Lung (tissue), 11 donors: ENCODE measurements at regions not wholly inside any gene's neighbourhood (a gene's known extent, or its start where the extent isn't known, plus 50 kb on each side); places are given as distances from the start of the nearest gene placed in this dataset.

Source experiments
- ATAC-seq: fragments of 200-7000 bp; cut with Tn5 transposase; one replicate; pipeline ENCODE4 v1.9.1; 2020; ENCODE audit warnings: moderate number of reproducible peaks; ENCODE audit not compliant: insufficient read depth, low FRiP score
- DNase-seq, 3 donors: peaks; one replicate each; pipeline ENCODE4 v3.0.0-alpha.2; 2013 to 2017
- H3K27ac ChIP-seq, 2 donors: one replicate each; pipeline ENCODE4 v1.5.1; 2013; ENCODE audit warnings: mild to moderate bottlenecking in 2 of 2, moderate library complexity in 2 of 2, control low read depth in 1 of 2, inconsistent platforms in 1 of 2, low read depth in 1 of 2, low read length in 1 of 2
- H3K27me3 ChIP-seq, 3 donors: one replicate each; pipeline ENCODE4 v1.5.1; 2013; ENCODE audit warnings: low read length in 2 of 3; ENCODE audit not compliant: control insufficient read depth in 3 of 3, insufficient read depth in 3 of 3
- H3K36me3 ChIP-seq, 4 donors: one replicate each; pipeline ENCODE4 v1.5.1; 2013; ENCODE audit warnings: low read length in 4 of 4, mild to moderate bottlenecking in 1 of 4, moderate library complexity in 1 of 4; ENCODE audit not compliant: control insufficient read depth in 4 of 4, insufficient read depth in 4 of 4
- H3K4me1 ChIP-seq, 5 donors: one replicate each; pipeline ENCODE4 v1.5.1; 2013; ENCODE audit warnings: low read length in 5 of 5, mild to moderate bottlenecking in 2 of 5, moderate library complexity in 1 of 5; ENCODE audit not compliant: control insufficient read depth in 5 of 5, insufficient read depth in 5 of 5
- H3K4me3 ChIP-seq: one replicate; pipeline ENCODE4 v1.5.1; 2013; ENCODE audit warnings: mild to moderate bottlenecking, control low read depth, moderate library complexity
- H3K9ac ChIP-seq, 2 donors: one replicate each; pipeline ENCODE4 v1.5.1; 2013; ENCODE audit warnings: low read length in 2 of 2, control low read depth in 1 of 2; ENCODE audit not compliant: insufficient read depth in 1 of 2
- H3K9me3 ChIP-seq, 4 donors: one replicate each; pipeline ENCODE4 v1.5.1; 2013; ENCODE audit warnings: low read length in 3 of 4, mild to moderate bottlenecking in 1 of 4, moderate library complexity in 1 of 4; ENCODE audit not compliant: control insufficient read depth in 4 of 4, insufficient read depth in 3 of 4
- WGBS, 2 donors: extraction: QIAGEN DNeasy Blood & Tissue Kit; methylation state at CpG; one replicate each; pipeline ENCODE4 v1.1.7; 2013; 5-methylcytosine and 5-hydroxymethylcytosine counted together
- TF ChIP-seq, protein P1 (sequence below): IDR thresholded peaks from 2 replicates; pipeline ENCODE4 v1.5.1; 2012; ENCODE audit warnings: mild to moderate bottlenecking; ENCODE audit errors: control extremely low read depth, extremely low read depth
- donor health status: control.
- donor health status: control.
- donor health status: Bipolar disorder and iron deficiency.
- donor health status: healthy.
- donor health status: DM: yes; HTN: yes; CAD: no.

DNA sequence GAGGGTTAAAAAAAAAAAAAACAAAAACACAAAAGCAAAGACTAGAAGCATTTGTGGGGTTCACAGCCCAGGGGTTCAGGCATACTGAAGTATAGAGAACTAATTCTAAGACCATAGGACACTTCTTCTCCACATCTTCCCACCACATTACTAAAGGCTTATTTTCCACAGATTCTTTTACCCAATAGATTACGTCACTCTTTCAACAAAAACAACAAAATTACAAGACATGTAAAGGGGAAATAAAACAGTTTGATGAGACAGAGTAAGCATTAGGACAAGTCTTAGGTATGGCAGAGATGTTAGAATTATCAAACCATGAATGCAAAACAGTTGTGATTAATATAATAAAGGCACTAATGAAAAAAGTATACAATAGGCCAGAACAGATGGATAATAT is 2013.7 kb downstream of the MRPL39 start:
- Histone ChIP-seq H3K4me3 (no peak overlapping the region), H3K9me3 (no peaks in the 10 kb centered on the region), H3K27ac (no peak overlapping the region), H3K36me3 (no peaks in the 10 kb centered on the region), H3K9ac (no peak overlapping the region), H3K27me3 (no peaks in the 10 kb centered on the region), H3K4me1 (no peaks in the 10 kb centered on the region)
- TF ChIP-seq, protein P1, sequence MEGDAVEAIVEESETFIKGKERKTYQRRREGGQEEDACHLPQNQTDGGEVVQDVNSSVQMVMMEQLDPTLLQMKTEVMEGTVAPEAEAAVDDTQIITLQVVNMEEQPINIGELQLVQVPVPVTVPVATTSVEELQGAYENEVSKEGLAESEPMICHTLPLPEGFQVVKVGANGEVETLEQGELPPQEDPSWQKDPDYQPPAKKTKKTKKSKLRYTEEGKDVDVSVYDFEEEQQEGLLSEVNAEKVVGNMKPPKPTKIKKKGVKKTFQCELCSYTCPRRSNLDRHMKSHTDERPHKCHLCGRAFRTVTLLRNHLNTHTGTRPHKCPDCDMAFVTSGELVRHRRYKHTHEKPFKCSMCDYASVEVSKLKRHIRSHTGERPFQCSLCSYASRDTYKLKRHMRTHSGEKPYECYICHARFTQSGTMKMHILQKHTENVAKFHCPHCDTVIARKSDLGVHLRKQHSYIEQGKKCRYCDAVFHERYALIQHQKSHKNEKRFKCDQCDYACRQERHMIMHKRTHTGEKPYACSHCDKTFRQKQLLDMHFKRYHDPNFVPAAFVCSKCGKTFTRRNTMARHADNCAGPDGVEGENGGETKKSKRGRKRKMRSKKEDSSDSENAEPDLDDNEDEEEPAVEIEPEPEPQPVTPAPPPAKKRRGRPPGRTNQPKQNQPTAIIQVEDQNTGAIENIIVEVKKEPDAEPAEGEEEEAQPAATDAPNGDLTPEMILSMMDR: no peak
- no peak for ATAC-seq
- WGBS, 2 donors: 71 to 84% methylated on average over 1 of the region's 1 CpG
- DNase-seq: no peak

DNA sequence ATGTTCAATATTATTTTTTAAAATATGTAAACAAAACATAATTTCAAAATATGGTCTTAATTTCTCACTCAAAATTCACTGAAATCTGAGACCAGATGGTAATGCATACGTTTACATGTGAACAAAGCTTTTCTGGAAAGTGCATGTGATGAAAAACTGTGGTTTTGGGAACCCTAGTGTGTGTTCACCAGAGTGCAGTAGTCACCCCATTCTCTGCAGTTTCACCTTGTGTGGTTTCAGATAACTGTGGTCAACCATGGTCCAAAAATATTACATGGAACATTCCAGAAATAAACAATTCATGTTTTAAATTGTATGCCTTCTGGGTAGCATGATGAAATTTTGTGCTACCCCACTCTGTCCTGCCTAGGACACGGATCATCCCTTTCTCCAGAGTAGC is 2021.9 kb downstream of the MRPL39 start:
- WGBS, 2 donors: 73 to 80% methylated on average over 2 of the region's 2 CpGs
- Histone ChIP-seq H3K9ac (no peak overlapping the region), H3K27me3 (no peaks in the 10 kb centered on the region), H3K4me1 (no peaks in the 10 kb centered on the region), H3K27ac (no peak overlapping the region), H3K36me3 (no peaks in the 10 kb centered on the region), H3K4me3 (no peak overlapping the region), H3K9me3 (no peaks in the 10 kb centered on the region)
- ATAC-seq (no peak), DNase-seq (no peak)
- TF ChIP-seq, protein P1: no peak

DNA sequence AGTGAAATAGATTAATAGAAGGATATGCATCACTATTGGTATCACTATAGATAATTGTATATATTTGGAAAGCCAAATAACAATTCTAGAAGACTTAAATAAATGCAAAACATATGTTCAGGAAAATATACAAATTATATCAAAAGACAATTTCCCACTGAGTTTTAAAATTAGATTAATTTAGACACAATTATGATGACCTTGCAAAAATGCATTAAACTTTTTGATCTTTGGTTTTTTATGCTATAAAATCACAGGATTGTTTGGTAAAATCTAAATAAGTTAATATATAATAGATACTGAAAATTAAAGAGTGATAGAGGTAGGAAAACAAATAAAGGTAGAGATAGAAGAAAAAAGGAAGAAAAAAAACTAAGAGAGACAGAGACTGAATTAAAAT is 2027.7 kb downstream of the MRPL39 start:
- Histone ChIP-seq H3K9me3 (no peaks in the 10 kb centered on the region), H3K27me3 (no peaks in the 10 kb centered on the region), H3K36me3 (no peaks in the 10 kb centered on the region), H3K4me1 (no peaks in the 10 kb centered on the region), H3K9ac (no peak overlapping the region), H3K27ac (no peak overlapping the region), H3K4me3 (no peak overlapping the region)
- ATAC-seq (no peak), DNase-seq (no peak)
- TF ChIP-seq, protein P1: no peak

DNA sequence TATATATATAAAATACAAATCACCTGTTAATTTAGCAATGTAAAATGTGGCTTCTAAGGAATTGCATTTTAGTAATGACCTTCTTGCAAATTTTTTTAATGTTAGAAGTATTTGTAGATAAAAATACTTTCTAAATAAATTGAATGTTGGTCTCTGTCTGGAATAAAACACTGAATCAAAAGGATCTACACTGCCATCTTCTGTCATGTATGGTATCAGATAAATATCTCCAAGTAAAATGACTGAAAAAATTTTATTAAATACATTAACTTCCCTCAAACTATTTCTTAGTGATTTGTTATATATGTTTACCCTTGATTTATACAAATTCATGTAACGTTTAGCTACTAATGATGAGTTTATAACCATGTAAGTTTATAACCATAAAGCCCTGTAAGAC is 2029.3 kb downstream of the MRPL39 start:
- TF ChIP-seq, protein P1: no peak
- Histone ChIP-seq H3K9me3 (no peaks in the 10 kb centered on the region), H3K36me3 (no peaks in the 10 kb centered on the region), H3K27ac (no peak overlapping the region), H3K4me3 (no peak overlapping the region), H3K4me1 (no peaks in the 10 kb centered on the region), H3K9ac (no peak overlapping the region), H3K27me3 (no peaks in the 10 kb centered on the region)
- DNase-seq (no peak), ATAC-seq (no peak)
- WGBS, 2 donors: 60 to 70% methylated on average over 1 of the region's 1 CpG
